HG03159 (cell line): ENCODE measurements at regions not wholly inside any gene's neighbourhood (a gene's known extent, or its start where the extent isn't known, plus 50 kb on each side); places are given as distances from the start of the nearest gene placed in this dataset.

Experiments used
- ATAC-seq: cut with Tn5 transposase; IDR thresholded peaks from one replicate; pipeline ENCODE4 v1.9.1; 2021; ENCODE audit warnings: mild to moderate bottlenecking, moderate library complexity; ENCODE audit not compliant: unreplicated experiment

DNA sequence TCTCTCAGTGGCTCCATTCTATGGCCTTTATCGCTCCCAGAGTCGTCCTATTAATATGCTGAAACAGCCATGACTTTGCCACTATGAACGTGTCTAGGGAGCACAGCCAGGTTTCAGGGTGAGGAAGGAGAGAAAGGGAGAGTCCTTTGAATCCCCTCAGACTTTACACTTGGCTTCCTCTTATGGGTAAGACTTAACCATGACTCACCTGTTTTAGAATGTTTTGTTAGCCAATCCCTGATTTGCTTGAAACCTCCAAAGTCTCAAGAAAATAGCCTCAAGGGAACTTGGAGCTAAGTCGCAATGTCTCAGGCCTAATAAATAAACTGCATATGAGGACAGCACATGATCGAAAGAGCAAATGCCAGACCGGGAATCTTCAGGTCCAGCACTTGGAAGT is 131.2 kb upstream of the RCN1 start:
- ATAC-seq = no peak

DNA sequence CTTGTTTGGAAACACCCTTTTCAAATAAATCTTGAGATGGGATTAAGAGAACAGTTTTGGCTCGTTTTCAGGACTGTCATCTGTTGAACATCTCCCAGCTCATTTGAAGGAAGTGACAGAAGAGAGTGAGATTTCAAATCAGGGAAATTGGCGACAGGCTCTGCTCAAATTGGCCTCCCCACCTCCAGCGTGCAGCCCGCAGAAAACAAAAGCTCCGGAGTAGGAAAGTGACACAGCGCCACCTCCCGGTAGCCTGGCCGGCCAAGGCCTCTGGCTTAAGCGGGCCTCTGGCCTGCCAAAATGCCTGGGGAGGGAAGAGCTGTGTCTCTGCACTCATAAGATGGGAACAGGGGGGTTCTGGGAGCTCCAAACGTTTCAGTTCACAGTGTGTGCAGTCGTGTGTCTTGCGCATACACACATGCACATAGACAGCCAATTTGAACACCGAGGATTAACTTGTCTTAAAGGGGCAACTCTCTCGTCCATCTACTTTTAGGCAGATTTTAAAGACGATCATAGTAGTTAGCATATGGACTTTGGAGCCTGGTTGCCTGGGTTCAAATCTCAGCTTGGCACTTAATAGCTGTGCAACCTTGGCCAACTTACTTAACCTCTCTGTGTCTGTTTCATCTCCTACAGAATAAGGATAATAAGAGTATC is 132.7 kb upstream of the RCN1 start:
- ATAC-seq = peak; percentile 73

GRCh38 chr11:31957674-31958073 is 133.2 kb upstream of the RCN1 start:
- peak; percentile 6 for ATAC-seq

DNA sequence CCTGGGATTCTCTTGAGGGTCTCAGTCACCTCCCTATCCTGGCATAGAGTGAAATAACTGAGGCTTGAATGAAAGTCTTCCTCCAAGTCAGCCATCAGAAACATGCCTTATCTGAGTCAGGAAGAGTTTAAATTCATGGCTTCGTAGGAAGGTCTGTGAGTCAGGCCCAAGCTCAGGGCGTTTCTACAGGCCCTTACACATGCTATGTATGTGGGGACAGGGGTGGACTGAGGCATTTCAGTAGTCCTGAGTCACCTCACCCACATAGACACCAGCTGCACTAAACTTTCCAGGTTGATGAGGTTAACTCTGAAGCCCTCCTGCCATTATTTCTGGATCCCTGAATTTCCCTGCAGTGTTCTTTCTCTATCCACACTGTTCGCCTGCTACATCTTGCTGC is 134.6 kb upstream of the RCN1 start:
- no peak for ATAC-seq

DNA sequence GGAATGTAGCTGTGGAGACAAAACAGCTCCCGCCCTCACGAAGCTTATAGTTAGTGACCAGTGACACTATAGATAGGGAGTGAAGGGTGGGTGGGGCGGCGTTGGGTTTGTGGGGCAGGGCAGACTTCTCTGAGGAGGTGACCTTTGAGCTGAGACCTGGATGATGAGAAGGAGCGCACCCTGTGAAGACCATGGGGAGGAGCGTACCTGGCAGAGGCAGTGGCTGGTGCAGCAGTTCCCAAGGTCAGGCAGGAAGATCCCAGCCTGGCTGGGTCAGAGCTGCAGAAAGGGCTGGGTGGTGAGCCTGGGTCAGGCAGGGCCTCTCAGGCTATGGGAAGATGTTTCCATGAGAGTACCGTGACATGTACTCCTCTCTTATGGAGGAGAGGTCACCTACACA is 135.0 kb upstream of the RCN1 start:
- ATAC-seq = no peak

GRCh38 chr11:31953803-31954327 is 137.0 kb upstream of the RCN1 start:
- no peak for ATAC-seq

DNA sequence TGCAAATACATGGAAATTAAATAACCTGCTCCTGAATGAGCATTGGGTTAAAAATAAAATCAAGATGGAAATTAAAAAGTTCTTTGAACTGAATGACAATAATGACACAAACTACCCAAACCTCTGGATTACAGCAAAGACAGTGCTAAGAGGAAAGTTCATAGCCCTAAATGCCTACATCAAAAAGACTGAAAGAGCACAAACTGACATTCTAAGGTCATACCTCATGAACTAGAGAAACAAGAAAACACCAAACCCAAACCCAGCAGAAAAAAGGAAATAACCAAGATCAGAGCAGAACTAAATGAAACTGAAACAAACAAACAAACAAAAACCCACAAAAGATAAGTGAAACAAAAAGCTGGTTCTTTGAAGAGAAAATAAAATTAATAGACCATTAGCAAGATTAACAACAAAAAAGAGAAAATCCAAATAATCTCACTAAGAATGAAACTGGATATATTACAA is 138.6 kb upstream of the PAX6 start:
- ATAC-seq = peak; percentile 63

- no peak for ATAC-seq
These were observed 135.9 kb upstream of the PAX6 start for GRCh38 chr11:31947051-31947450.

DNA sequence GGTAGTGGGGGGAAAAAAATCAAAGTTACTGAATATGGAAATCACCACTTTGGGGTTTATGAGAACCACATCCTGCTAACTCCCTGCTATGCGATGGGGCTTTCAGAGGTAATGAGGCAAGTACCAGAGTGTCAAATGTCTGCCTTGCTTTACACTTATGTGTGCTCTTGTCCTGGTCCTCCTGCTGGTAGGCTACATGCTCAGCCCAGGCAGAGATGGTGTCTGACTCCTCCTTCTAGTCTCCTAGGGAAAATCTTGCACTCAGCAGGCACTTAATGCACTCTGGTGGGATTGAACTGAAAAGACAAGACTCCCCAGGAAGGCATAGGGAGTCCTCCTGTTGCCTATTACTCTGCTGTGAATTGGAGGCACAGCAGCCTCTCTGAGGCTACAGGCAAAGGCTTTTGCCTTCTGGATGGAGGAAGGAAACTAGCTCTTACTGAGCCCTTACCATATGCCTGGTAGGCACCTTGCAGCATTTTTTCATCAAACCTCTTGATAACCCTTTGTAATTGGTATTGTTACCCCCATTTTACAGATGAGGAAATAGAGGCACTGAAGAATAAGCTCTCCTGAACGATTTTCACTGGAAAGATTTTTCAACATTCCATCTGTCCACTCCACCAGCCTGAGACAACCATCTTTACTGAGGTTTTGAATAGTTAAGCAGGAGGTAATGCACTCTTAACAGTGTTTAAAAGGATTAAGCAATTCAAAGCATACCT is 132.1 kb upstream of the PAX6 start:
- peak; percentile 98 for ATAC-seq

- ATAC-seq = no peak
These were observed 129.4 kb upstream of the PAX6 start for GRCh38 chr11:31940371-31941037.

DNA sequence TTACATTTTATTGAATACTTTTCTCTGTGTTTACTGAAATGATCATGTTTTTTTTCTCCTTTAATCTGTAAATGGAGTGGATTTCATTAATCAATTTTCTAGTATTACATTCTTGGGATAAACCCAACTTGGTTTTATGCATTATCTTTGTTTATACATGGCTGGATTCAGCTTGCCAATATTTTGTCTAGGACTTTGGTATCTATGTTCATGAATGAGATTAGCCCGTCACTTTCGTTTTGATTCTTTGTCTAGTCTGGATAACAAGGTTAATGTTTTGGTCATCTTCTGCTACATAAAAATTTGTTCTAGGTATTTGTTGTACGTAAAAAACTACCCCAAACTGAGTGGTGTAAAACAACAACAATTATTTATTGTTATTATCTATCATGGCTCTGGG is 127.9 kb upstream of the PAX6 start:
- ATAC-seq = no peak

- ATAC-seq = no peak
These were observed 125.2 kb upstream of the PAX6 start for GRCh38 chr11:31936312-31936711.

- ATAC-seq = no peak
These were observed 121.8 kb upstream of the PAX6 start for GRCh38 chr11:31932879-31933278.

- no peak for ATAC-seq
These were observed 116.9 kb upstream of the PAX6 start for GRCh38 chr11:31927982-31928381.

DNA sequence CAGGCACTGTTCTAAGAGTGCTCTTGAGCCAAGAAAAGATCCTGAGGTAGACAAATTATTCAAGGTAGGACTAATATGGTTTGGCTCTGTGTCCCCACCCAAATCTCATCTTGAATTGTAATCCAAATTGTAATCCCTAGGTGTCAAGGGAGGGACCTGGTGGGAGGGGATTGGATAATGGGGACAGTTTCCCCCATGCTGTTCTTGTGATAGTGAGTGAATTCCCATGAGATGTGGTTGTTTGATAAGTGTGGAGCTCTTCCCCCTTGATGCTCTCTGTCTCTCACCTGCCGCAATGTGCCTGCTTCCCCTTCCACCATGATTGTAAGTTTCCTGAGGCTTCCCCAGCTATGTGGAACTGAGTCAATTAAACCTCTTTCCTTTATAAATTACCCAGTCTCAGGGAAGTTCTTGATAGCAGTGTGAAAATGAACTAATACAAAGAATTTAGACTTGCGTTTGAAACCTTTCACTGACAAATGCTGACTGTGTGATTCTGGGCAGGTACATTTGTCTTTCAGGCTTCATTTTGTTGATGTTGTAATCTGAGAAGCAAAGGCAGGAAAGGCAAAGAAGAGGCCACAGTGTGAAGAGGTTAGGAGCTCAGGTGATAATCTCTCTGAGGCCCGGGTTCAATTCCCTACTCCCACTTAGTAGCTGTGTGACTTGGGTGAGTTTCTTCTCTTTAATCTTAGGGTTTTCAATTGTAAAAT is 115.8 kb upstream of the PAX6 start:
- ATAC-seq = no peak

GRCh38 chr11:31926106-31926505 is 115.0 kb upstream of the PAX6 start:
- ATAC-seq = no peak

- ATAC-seq = peak; percentile 67
These were observed 111.3 kb upstream of the PAX6 start for GRCh38 chr11:31922450-31922849.

DNA sequence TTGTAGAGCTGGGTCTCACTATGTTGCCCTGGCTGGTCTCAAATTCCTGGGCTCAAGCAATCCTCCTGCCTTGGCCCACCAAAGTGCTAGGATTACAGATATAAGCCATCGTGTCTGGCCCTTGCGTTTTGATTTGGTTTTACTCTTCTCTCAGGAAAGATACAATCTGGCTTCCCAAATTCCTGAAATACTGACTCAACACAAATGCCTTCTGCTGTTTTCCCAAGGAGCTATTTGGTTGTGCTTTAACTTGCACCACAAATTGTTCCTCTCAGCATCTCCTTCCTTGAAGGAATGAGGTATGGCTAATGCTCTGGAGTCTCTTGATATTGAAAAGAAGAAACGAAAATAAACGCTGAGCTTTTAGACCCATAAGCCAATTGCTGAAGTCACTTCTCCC is 110.0 kb upstream of the PAX6 start:
- no peak for ATAC-seq

DNA sequence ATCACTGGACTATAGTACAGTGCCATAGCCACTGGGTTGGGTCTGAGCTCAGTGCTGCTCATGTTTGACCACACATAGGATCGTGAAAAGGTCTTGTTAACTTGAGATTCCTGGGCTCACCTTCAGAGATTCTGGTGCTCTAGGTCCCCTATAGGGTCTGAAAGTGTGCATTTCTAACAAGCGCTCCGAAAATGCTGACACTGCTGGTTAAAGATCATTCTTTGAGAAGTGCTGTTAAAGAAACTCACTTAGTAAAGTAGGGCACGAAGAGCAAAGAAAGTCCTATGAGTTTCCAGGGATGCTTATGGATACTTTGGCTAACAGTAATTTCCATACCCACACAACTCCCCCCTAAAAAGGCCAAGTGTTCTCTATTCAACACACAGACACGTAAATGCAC is 108.1 kb upstream of the PAX6 start:
- no peak for ATAC-seq

- ATAC-seq = no peak
These were observed 104.7 kb upstream of the PAX6 start for GRCh38 chr11:31915867-31916266.

GRCh38 chr11:31913985-31914384 is 102.9 kb upstream of the PAX6 start:
- peak; percentile 70 for ATAC-seq
